ENCODE measurements at regions not wholly inside any gene's neighbourhood (a gene's known extent, or its start where the extent isn't known, plus 50 kb on each side); places are given as distances from the start of the nearest gene placed in this dataset.

DNA sequence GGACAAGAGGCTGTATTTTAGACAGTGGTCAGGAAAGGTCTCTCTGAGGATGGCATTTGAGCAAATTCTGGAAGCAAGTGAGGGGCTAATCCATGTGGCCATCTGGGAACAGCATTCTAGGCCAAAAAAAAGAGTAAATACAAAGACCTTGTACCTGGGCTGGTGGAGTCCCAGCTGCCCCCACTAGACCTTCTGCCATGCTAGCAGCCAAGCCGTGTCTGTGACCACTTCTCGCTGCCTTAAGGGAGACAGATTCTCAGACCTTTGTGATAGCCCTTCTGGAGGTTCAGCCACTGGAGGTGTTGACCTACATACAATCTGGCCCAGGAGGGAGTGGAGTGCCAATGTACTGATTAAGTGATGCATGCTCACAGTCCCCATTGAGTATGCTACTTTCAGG lies 506.2 kb downstream of the MID1IP1 start:
- H3K27ac ChIP-seq, result no peak overlapping the region
- DNase-seq (ENCODE audit: low read depth, low spot score), result no peak

DNA sequence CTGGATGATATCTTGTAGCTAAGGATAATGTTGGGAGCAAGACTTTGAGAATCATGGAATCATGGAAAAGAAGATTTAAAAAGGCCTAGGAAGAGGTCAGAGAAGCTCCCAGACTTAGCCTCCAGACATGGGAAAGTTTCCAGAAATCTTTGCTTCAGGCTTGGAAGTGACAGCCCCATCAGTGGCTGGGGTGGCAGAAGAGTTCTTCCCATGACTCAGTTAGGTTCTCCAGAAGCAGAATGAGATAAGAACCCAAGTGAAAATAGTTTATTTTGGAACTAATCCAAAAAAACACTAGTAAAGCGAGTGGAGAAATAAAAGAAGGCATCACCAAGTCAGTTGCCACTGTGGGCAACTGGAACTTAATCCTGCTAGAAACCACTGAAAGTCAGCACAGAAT lies 506.9 kb downstream of the MID1IP1 start:
- H3K27ac ChIP-seq, result no peak overlapping the region

GRCh38 chrX:39309018-39309635 lies 507.9 kb downstream of the MID1IP1 start:
- DNase-seq (ENCODE audit: low read depth, low spot score), result peak; percentile 39
- H3K27ac ChIP-seq, result no peak overlapping the region

More for the DNA sequence above, 506.9 kb downstream of the MID1IP1 start:
- no peak for DNase-seq (ENCODE audit: low read depth, low spot score)

DNA sequence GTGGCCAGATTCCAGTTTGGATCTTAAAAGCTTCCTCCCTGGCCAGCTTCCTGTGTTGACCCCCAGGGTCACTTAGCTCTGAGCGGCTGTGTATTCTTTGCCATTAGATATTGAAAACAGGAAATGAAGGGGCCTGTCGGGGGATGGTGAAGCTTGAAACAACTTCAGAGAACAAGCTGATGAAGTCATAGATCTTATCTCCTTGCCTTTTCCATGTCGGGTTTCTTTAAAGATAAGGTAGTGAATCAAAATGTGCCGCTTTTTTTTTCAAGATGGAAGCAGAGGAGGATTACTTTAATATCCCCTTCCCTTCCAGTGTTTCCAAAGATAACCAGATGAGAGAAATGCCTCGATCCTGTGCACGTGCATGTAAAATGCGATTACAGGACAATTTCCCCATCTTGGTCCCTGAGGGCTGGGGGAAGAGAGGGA lies 508.5 kb downstream of the MID1IP1 start:
- H3K27ac ChIP-seq, result no peak overlapping the region
- DNase-seq (ENCODE audit: low read depth, low spot score), result no peak

GRCh38 chrX:39310891-39311290 lies 509.6 kb downstream of the MID1IP1 start:
- DNase-seq (ENCODE audit: low read depth, low spot score), result no peak
- H3K27ac ChIP-seq, result no peak overlapping the region

- no peak for DNase-seq (ENCODE audit: low read depth, low spot score)
- H3K27ac ChIP-seq, result no peak overlapping the region
Observed at GRCh38 chrX:39311646-39312045, 510.4 kb downstream of the MID1IP1 start.

GRCh38 chrX:39313146-39313545 lies 511.9 kb downstream of the MID1IP1 start:
- no peak for DNase-seq (ENCODE audit: low read depth, low spot score)
- no peak overlapping the region for H3K27ac ChIP-seq

GRCh38 chrX:39318506-39319343 lies 517.5 kb downstream of the MID1IP1 start:
- no peak overlapping the region for H3K27ac ChIP-seq
- no peak for DNase-seq (ENCODE audit: low read depth, low spot score)

GRCh38 chrX:39320165-39320564 lies 518.9 kb downstream of the MID1IP1 start:
- DNase-seq (ENCODE audit: low read depth, low spot score), result no peak

DNA sequence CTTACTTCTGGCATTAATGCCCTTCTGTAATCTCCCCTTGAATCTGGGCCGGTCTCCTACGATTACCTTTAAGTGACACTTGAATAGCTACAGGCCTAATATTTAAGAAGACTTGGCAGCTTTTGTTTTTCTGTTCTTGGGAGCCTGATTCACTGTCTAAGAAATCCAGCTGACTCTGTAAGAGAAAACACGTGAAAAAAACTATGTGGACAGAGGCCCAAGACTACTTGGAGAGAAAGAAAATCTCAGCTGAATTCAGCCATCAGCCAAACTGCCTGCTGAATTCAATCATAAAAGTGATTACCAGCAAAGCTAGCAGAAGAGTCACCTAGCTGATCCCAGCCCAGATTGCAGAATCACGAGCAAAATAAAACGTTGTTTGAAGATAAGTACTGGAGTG lies 521.2 kb downstream of the MID1IP1 start:
- H3K27ac ChIP-seq, result no peak overlapping the region
- DNase-seq (ENCODE audit: low read depth, low spot score), result no peak

More at GRCh38 chrX:39320165-39320564, 518.9 kb downstream of the MID1IP1 start:
- no peak overlapping the region for H3K27ac ChIP-seq

DNA sequence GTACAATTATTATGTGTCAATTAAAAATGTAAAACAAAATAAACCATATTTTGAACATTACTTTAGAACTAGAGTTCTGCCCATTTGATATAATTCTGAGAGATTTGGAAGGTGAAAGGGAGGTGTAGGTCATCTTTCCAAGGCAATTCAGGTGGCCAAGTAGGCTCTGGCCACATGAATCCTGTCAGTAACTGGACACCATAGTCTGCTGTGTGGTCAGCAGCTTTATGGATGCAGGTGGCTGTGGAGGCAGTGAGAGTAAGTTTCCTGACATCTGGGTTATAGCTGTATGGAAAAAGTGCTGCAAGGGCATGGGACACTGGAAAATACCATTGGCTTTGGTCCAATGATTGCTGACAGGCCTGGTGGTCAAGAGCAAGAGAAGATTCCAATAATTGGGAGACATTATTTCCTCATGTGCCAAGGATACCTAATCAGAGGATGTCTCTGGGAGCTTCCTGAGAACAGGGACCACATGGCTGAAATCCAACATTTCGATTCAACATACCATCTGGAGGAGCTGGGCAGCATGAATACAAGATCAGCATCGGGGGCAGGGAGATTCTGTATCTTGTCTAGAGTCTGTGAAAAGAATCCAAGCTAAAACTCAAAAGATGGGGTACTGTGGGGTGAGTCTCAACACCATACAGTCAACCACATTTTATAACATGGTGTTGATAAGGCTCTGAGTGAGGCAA lies 523.1 kb downstream of the MID1IP1 start:
- no peak for DNase-seq (ENCODE audit: low read depth, low spot score)
- H3K27ac ChIP-seq, result no peak overlapping the region

- DNase-seq (ENCODE audit: low read depth, low spot score), result no peak
- H3K27ac ChIP-seq, result no peak overlapping the region
Observed at GRCh38 chrX:39327255-39327654, 526.0 kb downstream of the MID1IP1 start.

- DNase-seq (ENCODE audit: low read depth, low spot score), result no peak
- H3K27ac ChIP-seq, result no peak overlapping the region
Observed at GRCh38 chrX:39327705-39328104, 526.4 kb downstream of the MID1IP1 start.

- no peak overlapping the region for H3K27ac ChIP-seq
Observed at GRCh38 chrX:39328661-39329060, 527.4 kb downstream of the MID1IP1 start.

DNA sequence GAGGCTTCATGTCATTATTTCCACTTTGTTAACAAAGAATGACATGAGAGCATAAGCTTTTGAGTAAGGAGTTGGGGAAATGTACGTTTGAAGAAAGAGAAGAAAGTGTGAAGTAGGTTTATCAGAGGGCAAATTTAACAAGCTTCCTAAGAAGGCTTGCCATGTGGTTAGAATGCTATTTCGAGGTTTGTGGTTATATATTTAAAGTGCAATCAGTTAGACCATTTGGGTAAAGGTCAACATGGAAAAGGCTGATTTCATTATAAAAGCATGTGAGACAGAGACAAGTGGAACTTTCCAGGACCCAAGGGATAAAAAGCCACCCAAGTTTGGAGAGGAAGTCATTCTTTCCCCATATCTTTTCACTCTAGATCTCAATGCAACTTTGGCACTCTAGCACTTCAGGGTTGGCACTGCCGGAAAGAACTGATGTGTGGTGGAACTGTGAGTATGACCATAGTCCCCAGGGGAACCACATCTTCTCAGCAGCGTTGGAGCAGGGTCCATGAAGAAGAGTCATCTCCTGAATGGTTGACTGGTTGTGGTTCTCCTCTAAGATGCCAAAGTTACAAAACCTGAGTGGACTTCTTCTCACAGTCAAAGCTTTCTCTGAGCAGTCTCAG lies 529.9 kb downstream of the MID1IP1 start:
- H3K27ac ChIP-seq, result no peak overlapping the region
- DNase-seq (ENCODE audit: low read depth, low spot score), result no peak

More at GRCh38 chrX:39328661-39329060, 527.4 kb downstream of the MID1IP1 start:
- DNase-seq (ENCODE audit: low read depth, low spot score), result no peak

- no peak overlapping the region for H3K27ac ChIP-seq
- no peak for DNase-seq (ENCODE audit: low read depth, low spot score)
Observed at GRCh38 chrX:39333451-39333850, 532.2 kb downstream of the MID1IP1 start.

- DNase-seq (ENCODE audit: low read depth, low spot score), result no peak
- H3K27ac ChIP-seq, result no peak overlapping the region
Observed at GRCh38 chrX:39335513-39336235, 534.4 kb downstream of the MID1IP1 start.

DNA sequence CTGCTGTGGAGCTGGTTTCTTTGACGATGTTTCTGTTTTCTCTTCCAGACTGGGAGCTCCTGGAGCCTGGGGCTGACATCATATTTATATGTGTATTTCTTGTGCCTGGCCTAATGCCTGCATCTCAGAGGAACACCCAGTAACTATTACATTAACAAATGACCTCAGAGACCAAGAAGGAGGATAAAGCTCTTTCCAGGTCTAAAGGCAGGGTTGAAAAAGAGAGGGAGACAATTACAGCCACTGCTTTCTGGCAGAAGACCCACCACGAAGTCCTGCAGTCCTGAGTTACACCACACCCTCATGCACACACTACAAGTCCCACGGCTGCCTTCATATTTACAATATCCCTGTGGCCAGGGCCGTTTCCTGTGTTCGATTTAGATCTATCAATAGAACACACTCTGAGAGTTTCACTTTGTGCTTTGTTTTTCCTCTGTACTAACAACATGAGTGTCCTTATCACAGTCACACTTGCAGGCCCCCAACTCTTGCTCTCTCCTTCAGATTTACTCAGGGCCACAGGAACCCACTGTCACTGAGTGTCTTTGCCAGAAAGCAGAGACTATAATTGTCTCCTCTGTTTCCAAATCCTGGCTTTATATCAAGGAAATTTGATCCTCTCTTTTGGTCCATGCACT lies 535.5 kb downstream of the MID1IP1 start:
- no peak overlapping the region for H3K27ac ChIP-seq
- no peak for DNase-seq (ENCODE audit: low read depth, low spot score)

- no peak for DNase-seq (ENCODE audit: low read depth, low spot score)
- H3K27ac ChIP-seq, result no peak overlapping the region
Observed at GRCh38 chrX:39337451-39337850, 536.2 kb downstream of the MID1IP1 start.
